Activated CD4-positive, alpha-beta T cell treated with anti-CD3 and anti-CD28 coated beads, Interleukin-2, Interleukin-4, amounts not matched to agents 100 ng/mL and 50 ng/mL, durations not matched to agents 16 hours and 8 hours (primary cell): ENCODE measurements at regions not wholly inside any gene's neighbourhood (a gene's known extent, or its start where the extent isn't known, plus 50 kb on each side); places are given as distances from the start of the nearest gene placed in this dataset.

Source experiments
- DNase-seq: peaks from one replicate; pipeline ENCODE4 v3.0.0-alpha.2; 2020; ENCODE audit warnings: low spot score

- no peak for DNase-seq
Observed at GRCh38 chr1:201772178-201772577, 56.8 kb upstream of the IPO9 start.

GRCh38 chr1:201773764-201774163 lies 55.2 kb upstream of the IPO9 start:
- DNase-seq = no peak

DNA sequence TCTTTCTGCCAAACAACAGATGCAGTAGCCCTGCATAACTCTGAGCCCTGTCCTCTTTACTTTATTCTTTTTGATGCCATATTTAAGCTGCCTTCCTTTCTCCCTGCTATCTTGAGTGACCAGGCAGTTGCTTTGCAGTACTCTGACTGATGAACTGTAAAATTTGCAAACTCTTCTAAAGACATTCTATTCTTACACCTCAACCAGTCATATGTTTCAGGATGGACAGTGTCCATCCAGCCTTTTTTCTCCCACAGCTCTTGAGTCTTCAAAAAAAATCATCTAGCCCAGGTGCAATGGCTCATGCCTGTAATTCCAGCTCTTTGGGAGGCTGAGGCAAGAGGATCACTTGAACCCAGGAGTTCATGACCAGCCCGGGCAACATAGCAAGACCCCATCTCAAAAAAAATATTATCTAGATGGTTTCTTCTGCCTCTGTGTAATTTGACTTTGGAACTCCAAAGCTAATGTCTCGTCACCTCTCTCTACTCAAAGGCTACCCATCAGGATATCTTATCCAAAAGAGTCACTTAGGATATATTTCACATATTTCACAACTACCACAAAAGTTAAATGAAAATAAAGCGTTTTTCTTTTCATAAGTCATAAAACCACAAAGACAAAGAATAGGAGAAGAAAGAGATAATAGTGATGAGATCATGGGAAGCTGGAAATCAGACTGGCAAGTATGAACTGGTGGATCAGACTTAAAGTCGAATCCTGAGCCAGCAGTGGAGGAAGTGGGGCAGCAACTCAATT lies 54.6 kb upstream of the IPO9 start:
- DNase-seq = no peak

DNA sequence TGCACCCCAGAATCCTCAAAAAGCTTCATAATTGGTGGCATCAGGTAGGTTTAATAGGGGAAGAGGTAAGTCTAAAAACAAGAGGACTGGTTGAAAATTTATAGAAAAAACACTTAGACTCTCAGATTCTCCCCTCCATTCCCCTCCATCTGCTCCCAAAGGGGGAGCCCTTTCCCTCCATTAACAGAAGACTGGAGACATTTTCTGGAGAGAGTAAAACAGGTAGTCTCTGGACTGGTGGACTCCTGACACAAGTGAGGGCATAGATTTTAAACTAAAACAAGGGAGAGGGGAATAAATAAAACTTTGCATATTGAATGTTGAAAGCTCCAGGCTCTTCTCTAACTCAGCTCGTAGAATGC lies 54.0 kb upstream of the IPO9 start:
- DNase-seq = no peak

- DNase-seq = no peak
Observed at GRCh38 chr1:201775380-201775779, 53.6 kb upstream of the IPO9 start.

DNA sequence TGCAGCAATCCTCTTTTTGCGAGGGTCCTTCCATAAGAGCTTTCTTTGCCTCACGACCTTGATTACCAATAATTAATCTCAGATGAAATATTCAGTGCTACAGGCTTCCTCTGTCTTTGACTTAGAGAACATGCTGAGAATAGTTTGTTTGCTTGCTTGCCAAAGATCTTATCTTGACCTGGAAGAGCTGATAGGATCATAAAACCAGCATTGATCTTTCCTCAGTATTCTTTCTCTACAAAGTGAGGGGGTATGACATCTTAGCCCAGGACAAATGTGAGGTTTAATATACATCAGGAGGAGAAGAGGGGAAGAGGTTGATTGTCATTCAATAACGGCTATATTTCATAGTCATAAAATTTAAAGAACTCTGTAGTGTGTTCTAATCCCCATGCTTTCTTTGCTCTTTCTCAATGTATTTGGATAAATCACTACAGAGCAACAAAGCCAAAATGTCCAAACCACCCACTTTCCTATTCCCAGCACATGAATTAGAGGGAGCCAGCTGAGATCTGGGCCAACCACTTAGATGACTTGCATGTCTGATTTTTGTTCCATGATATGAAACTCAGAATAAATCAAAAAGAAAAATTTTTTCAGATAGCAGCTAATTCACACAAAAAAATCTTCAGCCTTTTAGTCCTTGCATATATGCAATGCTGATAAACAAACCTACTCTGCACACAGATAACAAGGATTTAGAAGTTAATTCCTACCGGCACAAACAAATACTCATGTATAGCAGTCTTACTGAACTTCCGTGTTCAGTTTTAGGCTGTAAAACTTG lies 50.5 kb upstream of the IPO9 start:
- no peak for DNase-seq
